Cardiac muscle cell (in vitro differentiated cells and primary cell): ENCODE measurements at regions not wholly inside any gene's neighbourhood (a gene's known extent, or its start where the extent isn't known, plus 50 kb on each side); places are given as distances from the start of the nearest gene placed in this dataset.
"Not testable (repeated sequence)": the region's sequence is repeated elsewhere in the genome, so short reads cannot be mapped to it uniquely, and the experiment has no call there.

Experiments used
- DNase-seq, 2 donors: peaks; one replicate each; pipeline versions ENCODE4 v3.0.0 to v3.0.0-alpha.2; 2010 to 2017; ENCODE audit warnings: low read depth in 1 of 2, low spot score in 1 of 2
- H3K27ac ChIP-seq: fragments of 200-600 bp; sonication (generic); 2 replicates; pipeline ENCODE4 v1.5.1; 2016
- H3K27me3 ChIP-seq: fragments of 200-600 bp; sonication (generic); 2 replicates; pipeline ENCODE4 v1.6.0; 2016; ENCODE audit warnings: control low read depth
- H3K36me3 ChIP-seq: fragments of 200-600 bp; sonication (generic); 2 replicates; pipeline ENCODE4 v1.5.1; 2016; ENCODE audit warnings: control low read depth
- H3K4me1 ChIP-seq: fragments of 200-600 bp; sonication (generic); 2 replicates; pipeline ENCODE4 v1.8.1; 2017; ENCODE audit warnings: low read depth, mild to moderate bottlenecking, mixed run types
- H3K4me3 ChIP-seq: fragments of 200-600 bp; sonication (generic); 2 replicates; pipeline ENCODE4 v1.5.1; 2016; ENCODE audit warnings: mild to moderate bottlenecking
- H3K9me3 ChIP-seq: fragments of 200-600 bp; sonication (generic); 2 replicates; pipeline ENCODE4 v1.5.1; 2017; ENCODE audit warnings: low read depth, mild to moderate bottlenecking, control low read depth
- TF ChIP-seq, protein P1 (sequence below): IDR thresholded peaks from 2 replicates; pipeline ENCODE4 v1.5.1; 2012; ENCODE audit warnings: low read depth, mild to moderate bottlenecking, low read length

- Histone ChIP-seq H3K36me3 (no peaks in the 10 kb centered on the region), H3K27ac (no peak overlapping the region), H3K4me1 (no peaks in the 10 kb centered on the region), H3K9me3 (no peaks in the 10 kb centered on the region), H3K27me3 (no peaks in the 10 kb centered on the region), H3K4me3 (no peak overlapping the region)
- TF ChIP-seq, protein P1, sequence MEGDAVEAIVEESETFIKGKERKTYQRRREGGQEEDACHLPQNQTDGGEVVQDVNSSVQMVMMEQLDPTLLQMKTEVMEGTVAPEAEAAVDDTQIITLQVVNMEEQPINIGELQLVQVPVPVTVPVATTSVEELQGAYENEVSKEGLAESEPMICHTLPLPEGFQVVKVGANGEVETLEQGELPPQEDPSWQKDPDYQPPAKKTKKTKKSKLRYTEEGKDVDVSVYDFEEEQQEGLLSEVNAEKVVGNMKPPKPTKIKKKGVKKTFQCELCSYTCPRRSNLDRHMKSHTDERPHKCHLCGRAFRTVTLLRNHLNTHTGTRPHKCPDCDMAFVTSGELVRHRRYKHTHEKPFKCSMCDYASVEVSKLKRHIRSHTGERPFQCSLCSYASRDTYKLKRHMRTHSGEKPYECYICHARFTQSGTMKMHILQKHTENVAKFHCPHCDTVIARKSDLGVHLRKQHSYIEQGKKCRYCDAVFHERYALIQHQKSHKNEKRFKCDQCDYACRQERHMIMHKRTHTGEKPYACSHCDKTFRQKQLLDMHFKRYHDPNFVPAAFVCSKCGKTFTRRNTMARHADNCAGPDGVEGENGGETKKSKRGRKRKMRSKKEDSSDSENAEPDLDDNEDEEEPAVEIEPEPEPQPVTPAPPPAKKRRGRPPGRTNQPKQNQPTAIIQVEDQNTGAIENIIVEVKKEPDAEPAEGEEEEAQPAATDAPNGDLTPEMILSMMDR, result no peak
- no peak for DNase-seq
Measured at GRCh38 chr2:76187415-76187814, 476.7 kb upstream of the GCFC2 start.

DNA sequence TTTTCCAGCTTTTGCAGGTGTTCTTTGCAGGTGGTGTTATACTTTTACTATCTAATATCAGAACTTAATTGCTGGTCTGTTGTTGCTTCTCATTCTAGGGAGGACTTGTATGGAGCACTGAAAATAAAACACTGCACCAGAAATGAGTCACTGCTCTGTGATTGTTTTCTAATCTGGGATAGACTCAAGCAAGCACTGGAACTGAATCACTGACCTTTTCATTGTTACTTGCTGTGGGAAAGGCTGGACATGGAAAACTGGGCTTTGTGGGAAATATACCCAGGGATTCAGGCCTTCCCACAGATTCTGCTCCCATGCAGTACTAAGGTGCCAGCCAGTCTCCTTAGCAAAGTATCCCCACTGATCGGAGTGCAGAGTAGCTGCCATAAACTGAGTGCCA is 470.0 kb upstream of the GCFC2 start:
- Histone ChIP-seq H3K36me3 (no peaks in the 10 kb centered on the region), H3K4me1 (no peaks in the 10 kb centered on the region), H3K9me3 (no peaks in the 10 kb centered on the region), H3K4me3 (no peak overlapping the region), H3K27ac (no peak overlapping the region), H3K27me3 (no peaks in the 10 kb centered on the region)
- DNase-seq, result no peak
- TF ChIP-seq, protein P1, result no peak

DNA sequence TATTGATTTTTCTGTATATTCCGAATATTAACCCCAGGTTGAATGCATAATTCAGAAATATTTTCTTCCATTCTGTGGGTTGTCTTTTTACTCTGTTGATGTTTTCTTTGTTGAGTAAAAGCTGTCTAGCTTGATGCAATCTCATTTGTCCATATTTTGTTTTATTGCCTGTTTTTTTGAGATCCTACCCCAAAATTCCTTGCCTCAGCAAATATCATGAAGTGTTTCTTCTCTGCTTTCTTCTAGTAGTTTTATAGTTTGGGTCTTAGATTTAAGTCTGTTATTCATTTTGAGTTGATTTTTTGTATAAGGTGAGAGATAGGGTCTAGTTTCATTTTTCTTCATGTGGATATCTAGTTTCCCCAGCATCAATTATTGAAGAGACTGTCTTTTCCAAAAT is 467.9 kb upstream of the GCFC2 start:
- no peak for DNase-seq
- no peaks in the 10 kb centered on the region for H3K27me3 ChIP-seq
- H3K27ac ChIP-seq, result no peak overlapping the region
- TF ChIP-seq, protein P1, result no peak
- H3K4me3 ChIP-seq, result no peak overlapping the region
- H3K36me3 ChIP-seq, result no peaks in the 10 kb centered on the region
- H3K4me1 ChIP-seq, result no peaks in the 10 kb centered on the region
- no peaks in the 10 kb centered on the region for H3K9me3 ChIP-seq

DNA sequence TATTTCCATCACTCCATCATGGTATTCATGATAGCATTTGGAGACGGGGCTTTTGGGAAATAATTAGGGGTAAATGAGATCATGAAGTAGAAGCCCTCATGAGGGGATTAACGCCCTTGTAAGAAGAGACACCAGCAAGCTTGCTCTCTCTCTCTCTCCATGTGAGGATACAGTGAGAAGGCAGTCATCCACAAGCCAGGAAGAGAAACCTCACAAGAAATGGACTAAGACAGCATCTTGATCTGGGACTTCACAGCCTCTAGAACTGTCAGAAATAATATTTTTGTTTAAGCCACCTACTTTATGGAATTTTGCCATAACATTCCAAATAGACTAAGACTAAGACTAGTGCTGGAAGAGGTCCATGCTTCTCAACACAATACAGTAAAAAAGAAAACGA is 464.6 kb upstream of the GCFC2 start:
- no peaks in the 10 kb centered on the region for H3K9me3 ChIP-seq
- H3K36me3 ChIP-seq, result no peaks in the 10 kb centered on the region
- DNase-seq, result no peak
- H3K4me1 ChIP-seq, result no peaks in the 10 kb centered on the region
- TF ChIP-seq, protein P1, result no peak
- no peak overlapping the region for H3K27ac ChIP-seq
- H3K4me3 ChIP-seq, result no peak overlapping the region
- H3K27me3 ChIP-seq, result no peaks in the 10 kb centered on the region

GRCh38 chr2:76174505-76174904 is 463.8 kb upstream of the GCFC2 start:
- H3K4me1 ChIP-seq, result no peaks in the 10 kb centered on the region
- DNase-seq, result no peak
- TF ChIP-seq, protein P1, result no peak
- H3K4me3 ChIP-seq, result no peak overlapping the region
- no peaks in the 10 kb centered on the region for H3K9me3 ChIP-seq
- H3K36me3 ChIP-seq, result no peaks in the 10 kb centered on the region
- H3K27ac ChIP-seq, result no peak overlapping the region
- H3K27me3 ChIP-seq, result no peaks in the 10 kb centered on the region

DNA sequence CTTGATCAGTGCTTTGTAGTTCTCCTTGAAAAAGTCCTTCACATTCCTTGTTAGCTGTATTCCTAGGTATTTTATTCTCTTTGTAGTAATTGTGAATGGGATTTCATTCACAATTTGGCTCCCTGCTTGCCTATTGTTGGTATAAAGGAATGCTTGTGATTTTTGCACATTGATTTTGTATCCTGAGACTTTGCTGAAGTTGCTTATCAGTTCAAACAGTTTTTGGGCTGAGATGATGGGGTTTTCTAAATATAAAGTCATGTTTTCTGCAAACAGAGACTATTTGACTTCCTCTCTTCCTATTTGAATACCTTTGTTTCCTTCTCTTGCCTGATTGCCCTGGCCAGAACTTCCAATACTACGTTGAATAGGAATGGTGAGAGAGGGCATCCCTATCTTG is 462.5 kb upstream of the GCFC2 start:
- not testable (repeated sequence) for DNase-seq, H3K4me3 ChIP-seq, H3K4me1 ChIP-seq, H3K27ac ChIP-seq, H3K36me3 ChIP-seq, H3K27me3 ChIP-seq, H3K9me3 ChIP-seq

DNA sequence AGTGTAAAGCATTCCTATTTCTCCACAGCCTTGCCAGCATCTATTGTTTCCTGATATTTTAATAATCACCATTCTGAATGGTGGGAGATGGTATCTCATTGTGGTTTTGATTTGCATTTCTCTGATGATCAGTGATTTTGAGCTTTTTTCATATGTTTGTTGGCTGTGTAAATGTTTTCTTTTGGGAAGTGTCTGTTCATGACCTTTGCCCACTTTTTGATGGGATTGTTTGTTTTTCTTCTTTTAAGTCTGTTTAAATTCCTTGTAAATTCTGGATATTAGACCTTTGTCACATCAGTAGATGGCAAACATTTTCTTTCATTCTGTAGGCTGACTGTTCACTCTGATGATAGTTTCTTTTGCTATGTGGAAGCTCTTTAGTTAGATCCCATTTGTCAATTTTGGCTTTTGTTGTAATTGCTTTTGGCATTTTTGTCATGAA is 461.5 kb upstream of the GCFC2 start:
- not testable (repeated sequence) for H3K27me3 ChIP-seq, H3K9me3 ChIP-seq, H3K4me3 ChIP-seq, H3K36me3 ChIP-seq, DNase-seq, H3K4me1 ChIP-seq, H3K27ac ChIP-seq
